Mammary epithelial cell (primary cell): ENCODE measurements at regions not wholly inside any gene's neighbourhood (a gene's known extent, or its start where the extent isn't known, plus 50 kb on each side); places are given as distances from the start of the nearest gene placed in this dataset.

Source experiments
- EZH2 ChIP-seq: IDR thresholded peaks from 2 replicates; pipeline ENCODE4 v1.6.1; 2012; ENCODE audit warnings: low read length, inconsistent platforms, borderline replicate concordance
- TF ChIP-seq, protein P1 (sequence below), 2 donors: IDR thresholded peaks in 1 of 2; conservative IDR thresholded peaks in 1 of 2; 2 replicates each; pipeline ENCODE4 v1.5.1; 2011 to 2012; ENCODE audit warnings: inconsistent platforms in 2 of 2, low read length in 2 of 2, mild to moderate bottlenecking in 2 of 2, control low read depth in 1 of 2, low read depth in 1 of 2; ENCODE audit not compliant: insufficient read depth in 1 of 2; ENCODE audit errors: extremely low read depth in 1 of 2

DNA sequence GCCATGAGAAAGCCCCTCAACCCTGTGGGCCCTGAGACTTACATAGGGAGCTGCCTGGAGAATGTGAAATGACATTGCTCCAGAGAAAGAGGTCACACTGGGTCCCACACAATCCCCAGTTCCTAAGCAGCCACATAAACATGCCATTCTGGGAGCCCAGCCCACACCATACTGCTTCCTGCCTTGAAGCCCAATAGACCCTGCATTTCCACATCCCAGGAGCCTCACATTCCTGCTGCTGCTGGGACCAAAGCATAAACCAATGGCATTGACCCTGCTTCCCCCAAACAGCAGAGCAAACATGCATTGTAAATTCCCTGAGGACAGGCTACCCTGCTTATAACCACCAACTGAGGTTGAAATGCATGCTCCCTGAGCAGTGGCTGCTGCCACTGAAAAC is 1117.6 kb upstream of the SLC39A10 start:
- TF ChIP-seq, protein P1, sequence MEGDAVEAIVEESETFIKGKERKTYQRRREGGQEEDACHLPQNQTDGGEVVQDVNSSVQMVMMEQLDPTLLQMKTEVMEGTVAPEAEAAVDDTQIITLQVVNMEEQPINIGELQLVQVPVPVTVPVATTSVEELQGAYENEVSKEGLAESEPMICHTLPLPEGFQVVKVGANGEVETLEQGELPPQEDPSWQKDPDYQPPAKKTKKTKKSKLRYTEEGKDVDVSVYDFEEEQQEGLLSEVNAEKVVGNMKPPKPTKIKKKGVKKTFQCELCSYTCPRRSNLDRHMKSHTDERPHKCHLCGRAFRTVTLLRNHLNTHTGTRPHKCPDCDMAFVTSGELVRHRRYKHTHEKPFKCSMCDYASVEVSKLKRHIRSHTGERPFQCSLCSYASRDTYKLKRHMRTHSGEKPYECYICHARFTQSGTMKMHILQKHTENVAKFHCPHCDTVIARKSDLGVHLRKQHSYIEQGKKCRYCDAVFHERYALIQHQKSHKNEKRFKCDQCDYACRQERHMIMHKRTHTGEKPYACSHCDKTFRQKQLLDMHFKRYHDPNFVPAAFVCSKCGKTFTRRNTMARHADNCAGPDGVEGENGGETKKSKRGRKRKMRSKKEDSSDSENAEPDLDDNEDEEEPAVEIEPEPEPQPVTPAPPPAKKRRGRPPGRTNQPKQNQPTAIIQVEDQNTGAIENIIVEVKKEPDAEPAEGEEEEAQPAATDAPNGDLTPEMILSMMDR (conservative IDR thresholded peaks at IDR 0.05 in 1 of 2, IDR thresholded peaks at IDR 0.05 in 1 of 2; ENCODE audit: extremely low read depth in 1 of 2, insufficient read depth in 1 of 2, low read depth in 1 of 2, low read length in 2 of 2) = no peak
- TF ChIP-seq EZH2 = no peak
